ENCODE measurements at regions not wholly inside any gene's neighbourhood (a gene's known extent, or its start where the extent isn't known, plus 50 kb on each side); places are given as distances from the start of the nearest gene placed in this dataset.

- no peak for DNase-seq (ENCODE audit: low spot score)
Observed at GRCh38 chr2:57509189-57509588, 537.4 kb upstream of the VRK2 start.

DNA sequence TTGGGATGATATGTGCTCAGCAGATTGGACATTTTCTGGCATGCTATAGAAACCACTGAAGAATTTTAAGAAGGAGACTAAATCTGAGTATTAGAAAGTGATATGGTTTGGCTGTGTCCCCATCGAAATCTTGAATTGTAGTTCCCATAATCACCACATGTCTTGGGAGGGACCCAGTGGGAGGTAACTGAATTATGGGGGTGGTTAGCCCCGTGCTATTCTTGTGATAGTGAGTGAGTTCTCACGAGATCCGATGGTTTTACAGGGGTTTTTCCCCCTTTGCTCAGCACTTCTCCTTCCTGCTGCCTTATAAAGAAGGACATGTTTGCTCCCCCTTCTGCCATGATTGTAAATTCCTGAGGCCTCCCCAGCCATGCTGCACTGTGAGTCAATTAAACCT lies 535.9 kb upstream of the VRK2 start:
- DNase-seq (ENCODE audit: low spot score), result no peak

DNA sequence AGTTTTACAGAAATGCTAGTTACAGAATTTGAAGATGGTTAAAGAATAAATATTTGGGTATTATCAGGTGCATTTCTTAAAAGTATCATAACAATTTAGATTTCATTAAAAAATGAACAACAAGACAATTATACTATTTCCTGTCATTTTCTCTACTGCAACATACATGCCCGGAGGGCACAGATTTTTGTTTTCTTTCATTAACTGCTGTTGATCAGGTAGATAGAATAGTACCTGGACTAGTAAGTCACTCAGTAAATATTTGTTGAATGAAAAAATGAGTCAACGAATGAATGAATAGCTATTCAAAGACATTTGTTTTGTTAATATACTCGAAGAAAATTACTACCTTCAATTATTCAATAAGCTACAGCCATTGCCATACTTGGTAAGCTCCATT lies 531.2 kb upstream of the VRK2 start:
- no peak for DNase-seq (ENCODE audit: low spot score)

GRCh38 chr2:57516698-57517340 lies 529.8 kb upstream of the VRK2 start:
- DNase-seq (ENCODE audit: low spot score), result peak; percentile 80

- DNase-seq (ENCODE audit: low spot score), result no peak
Observed at GRCh38 chr2:57523304-57523703, 523.3 kb upstream of the VRK2 start.

DNA sequence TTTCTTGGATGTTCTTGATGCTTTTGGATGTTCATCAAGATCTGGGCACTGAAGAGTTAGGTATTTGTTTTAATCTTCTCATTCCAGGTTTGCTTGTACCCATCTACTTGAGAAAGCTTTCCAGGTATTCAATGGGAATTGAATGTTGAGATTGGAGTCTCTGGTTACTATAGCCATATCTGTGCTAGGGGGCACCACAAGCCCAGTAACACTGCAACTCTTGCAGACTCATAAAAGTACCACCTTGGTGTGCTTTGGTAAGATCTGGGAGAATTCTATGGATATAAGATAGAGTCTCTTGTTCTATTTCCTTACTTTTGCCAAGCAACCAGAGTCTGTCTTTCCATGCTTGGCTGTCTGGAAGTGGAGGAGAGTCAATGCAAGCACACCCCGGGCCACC lies 518.9 kb upstream of the VRK2 start:
- DNase-seq (ENCODE audit: low spot score), result no peak

DNA sequence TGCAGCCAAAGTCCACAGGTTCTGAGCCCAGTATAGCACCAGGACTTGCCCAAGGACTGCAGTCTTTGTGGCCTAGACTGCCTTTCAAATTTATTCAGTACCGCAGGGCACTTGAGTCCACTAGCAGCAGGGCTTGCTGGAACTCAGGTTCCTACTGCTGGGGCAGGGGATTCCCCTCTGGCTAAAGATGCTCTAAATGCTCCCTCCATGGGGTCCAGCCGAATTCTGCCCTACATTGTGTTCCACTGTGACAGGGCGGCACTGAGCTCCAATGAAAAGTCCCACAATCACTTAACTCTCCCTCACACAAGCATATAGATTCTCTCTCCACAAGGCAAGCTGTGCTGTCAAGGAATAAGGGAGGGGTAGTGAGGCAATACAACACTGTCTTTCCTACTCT lies 518.1 kb upstream of the VRK2 start:
- DNase-seq (ENCODE audit: low spot score), result no peak

DNA sequence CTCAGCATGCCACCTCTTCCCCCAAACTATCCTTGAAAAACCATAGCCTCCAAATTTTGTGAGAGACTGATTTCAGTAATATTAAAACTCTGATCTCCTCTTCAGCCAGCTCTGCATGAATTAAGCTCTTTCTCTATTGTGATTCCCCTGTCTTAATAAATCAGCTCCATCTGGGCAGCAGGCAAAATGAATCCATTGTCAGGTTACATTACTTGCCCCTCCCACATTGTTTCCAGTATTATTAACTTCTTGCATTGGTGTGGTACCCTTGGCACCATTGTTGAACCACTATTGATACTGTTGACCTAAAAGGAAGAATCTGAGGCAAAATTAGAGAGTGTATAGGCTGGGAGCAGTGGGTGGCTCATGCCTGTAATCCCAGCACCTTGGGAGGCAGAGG lies 512.2 kb upstream of the VRK2 start:
- DNase-seq (ENCODE audit: low spot score), result no peak

GRCh38 chr2:57536535-57537231 lies 509.9 kb upstream of the VRK2 start:
- no peak for DNase-seq (ENCODE audit: low spot score)

DNA sequence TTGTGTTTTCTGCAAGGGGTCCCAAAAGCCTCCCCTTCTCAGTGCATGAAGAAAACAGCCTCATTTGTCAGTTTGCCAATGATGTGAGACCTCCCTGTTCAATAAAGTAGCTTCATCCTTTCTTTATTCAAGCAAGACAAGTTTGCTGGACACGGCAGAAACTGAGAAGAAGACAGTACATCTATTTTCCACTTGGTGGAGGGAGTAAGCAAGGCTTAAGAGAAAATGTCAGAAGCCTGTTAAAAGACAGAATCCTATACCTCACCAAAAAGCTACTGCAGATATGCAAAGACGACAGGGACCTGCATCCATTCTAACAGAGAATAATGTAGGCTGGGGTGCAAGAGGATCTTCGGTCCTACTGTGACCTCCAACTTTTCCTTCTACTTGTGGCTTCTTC lies 506.8 kb upstream of the VRK2 start:
- no peak for DNase-seq (ENCODE audit: low spot score)

DNA sequence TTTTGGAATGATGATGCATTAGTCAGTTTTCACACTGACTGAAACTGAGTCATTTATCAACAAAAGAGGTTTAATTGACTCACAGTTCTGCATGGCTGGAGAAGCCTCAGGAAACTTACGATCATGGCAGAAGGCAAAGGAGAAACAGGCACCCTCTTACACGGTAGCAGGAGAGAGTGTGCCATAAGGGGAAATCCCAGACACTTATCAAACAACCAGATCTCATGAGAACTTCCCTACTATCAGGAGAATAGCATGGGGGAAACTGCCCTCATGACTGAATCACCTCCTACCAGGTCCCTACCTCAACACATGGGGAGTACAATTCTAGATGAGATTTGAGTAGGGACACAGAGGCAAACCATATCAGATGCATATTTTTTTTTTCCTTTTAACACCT lies 504.5 kb upstream of the VRK2 start:
- DNase-seq (ENCODE audit: low spot score), result no peak

GRCh38 chr2:57543211-57543610 lies 503.4 kb upstream of the VRK2 start:
- DNase-seq (ENCODE audit: low spot score), result no peak

DNA sequence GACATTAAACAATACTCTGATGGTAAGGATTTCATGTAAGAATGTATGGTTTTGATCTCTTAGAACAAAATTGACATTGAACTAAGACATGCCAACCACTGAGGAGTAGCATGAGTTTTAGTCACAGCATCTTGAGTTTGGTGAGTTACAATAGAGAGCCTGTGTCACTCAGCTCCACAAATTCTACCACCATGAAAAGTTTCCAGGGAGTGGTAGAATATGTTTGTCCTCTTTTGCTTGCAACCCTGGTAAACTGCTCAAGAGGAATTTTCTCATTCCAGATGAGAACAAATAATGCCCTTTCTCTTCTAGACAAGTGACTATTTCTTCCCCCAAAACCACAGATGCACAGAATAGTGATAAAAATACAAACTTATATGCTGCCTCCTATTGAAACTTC lies 502.0 kb upstream of the VRK2 start:
- peak; percentile 5 for DNase-seq (ENCODE audit: low spot score)

DNA sequence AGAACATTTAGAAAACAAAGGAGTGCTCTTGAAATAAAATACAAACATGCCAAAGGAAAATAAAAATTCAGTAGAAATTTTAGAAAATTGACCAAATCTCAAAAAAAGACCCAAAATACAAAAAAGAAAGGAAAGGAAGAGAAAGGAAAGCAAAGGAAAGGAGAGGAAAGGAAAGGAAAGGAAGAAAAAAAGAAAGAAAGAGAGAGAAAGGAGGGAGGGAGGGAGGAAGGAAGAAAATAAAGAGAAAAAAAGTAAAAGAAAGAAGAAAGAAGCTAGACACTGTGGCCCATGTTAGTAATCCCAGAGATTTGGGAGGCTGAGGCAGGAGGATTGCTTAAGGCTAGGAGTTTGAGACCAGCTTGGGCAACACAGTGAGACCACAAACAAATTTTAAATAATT lies 500.1 kb upstream of the VRK2 start:
- no peak for DNase-seq (ENCODE audit: low spot score)

DNA sequence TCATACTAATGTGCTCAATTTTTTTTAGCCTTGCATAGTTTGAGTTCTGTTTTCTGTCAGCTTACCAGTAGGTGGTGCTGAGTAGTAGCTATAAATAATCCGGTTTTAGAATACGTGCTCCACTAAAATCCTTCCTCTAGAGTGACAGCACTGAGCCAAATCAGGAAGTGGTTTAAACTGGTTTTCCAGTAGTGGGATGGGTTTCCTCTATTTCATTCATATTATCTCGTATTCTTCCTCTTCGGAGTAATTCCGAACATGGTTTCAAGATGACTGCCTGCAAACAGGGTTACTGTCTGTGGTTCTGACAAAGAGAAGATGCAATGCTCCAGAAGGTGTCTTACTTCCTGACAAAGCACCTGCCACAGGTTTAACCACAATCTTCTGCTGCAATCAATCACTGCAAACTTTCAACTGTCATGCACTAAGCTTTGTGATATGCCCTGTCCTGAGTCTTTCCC lies 496.9 kb upstream of the VRK2 start:
- peak; percentile 9 for DNase-seq (ENCODE audit: low spot score)

DNA sequence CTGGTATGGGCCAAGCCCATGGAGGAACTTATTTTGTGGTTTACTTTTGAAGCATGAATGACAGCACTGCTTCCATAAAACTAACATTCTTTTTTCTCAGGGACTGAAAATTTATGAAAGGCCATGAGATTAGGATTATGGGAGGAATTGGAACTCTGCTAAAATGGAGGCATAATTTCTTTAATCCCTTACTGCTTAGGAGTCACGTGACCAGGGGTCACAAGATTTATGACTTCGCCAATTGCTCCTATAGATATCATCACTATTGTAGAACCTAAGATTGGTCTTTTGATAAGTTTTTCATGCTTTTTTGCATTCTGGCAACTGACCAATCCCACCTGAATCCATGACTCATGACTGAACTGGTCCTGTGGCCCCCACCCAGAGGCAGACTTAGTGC lies 495.7 kb upstream of the VRK2 start:
- no peak for DNase-seq (ENCODE audit: low spot score)

DNA sequence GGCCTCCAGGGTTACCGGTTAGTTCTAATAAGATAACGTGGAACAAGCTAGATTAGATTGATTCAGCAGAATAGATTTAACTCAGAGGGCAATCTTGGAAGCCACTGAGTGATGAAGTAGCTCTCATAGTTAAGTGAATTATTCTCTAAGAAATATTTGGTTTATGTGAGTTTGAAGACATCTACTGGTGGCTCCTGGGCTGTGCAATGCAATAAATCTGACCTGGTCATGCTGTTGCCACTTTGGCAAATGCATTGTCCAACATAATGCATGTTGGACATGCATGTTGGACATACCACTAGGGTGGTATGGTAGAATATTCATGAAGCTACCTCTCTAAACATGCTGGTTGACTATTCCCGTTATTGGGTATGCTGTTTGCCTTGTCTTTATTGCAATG lies 493.7 kb upstream of the VRK2 start:
- DNase-seq (ENCODE audit: low spot score), result no peak

- no peak for DNase-seq (ENCODE audit: low spot score)
Observed at GRCh38 chr2:57554348-57554747, 492.3 kb upstream of the VRK2 start.

DNA sequence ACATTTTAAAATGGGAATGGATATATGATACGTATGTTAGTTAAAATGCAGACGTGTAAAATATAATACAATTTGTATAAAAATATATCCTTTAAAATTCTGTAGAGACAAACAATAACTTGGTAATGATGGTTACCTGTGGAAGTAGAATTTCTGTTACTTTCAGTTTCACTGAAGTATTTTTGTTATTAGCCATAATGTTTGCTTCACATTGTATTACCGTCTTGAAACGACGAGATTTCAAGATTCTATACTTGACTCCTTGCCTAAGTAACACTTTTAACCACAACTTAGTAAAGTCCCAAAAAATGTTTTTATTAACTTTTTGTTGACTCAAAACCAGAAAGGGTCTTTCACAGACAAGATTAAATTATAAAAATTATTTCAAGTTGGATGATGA lies 488.3 kb upstream of the VRK2 start:
- DNase-seq (ENCODE audit: low spot score), result no peak

DNA sequence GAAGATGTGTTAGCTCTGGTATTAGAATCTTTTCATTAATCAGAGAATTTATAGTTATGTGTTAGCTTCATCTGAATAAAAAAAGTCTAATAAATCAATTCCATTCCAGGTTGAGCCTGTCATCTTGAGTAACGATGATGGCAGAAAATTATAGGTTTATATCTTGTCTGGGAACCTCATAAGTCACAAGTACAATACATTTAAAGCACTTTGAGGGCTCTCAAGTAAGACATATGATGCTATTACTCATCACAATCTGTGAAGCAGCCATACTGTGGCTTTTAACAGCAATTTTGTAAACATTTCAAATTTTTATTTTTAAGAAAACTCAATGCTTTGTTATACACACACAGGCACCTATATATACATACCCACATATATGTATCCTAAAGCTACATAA lies 484.1 kb upstream of the VRK2 start:
- DNase-seq (ENCODE audit: low spot score), result no peak

- DNase-seq (ENCODE audit: low spot score), result no peak
Observed at GRCh38 chr2:57563015-57563414, 483.6 kb upstream of the VRK2 start.

DNA sequence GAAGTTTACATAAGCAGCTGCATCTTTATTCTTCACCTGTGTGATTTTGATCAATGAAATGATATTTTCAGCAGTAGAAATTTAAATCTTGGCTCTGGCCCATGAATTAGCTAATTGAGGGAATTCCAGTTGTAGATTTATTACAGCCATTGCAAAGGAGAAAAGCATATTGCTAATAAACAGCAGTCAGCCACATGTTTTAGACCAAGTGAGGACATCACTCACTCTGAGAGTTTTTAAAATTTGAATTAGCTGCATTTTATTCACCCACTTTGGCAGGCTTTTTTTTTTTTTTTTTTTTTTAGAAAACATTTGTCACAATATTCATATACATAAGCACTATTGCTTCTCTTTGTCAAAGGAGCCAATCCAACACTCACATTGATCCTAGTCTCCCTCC lies 479.4 kb upstream of the VRK2 start:
- no peak for DNase-seq (ENCODE audit: low spot score)

DNA sequence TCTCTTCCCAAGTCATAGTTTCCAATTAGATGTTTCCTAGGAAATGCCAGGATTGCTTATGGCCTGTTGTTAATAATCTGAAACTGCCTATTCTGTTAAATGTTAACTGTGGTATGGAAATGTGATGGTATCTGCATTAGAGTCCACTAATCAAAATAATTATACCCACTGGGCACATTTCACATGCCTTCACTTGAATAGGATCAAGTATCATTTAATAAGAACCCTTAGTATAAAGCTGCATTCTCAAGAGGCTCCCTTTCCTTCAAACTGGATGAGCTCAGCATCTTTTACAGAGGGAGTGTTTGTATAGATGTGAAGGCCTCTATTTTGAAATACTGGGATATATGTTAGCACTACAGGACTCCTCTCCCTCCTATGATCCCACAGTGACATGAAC lies 477.2 kb upstream of the VRK2 start:
- DNase-seq (ENCODE audit: low spot score), result no peak

- DNase-seq (ENCODE audit: low spot score), result no peak
Observed at GRCh38 chr2:57570961-57571360, 475.6 kb upstream of the VRK2 start.
